Breast epithelium (tissue), 3 donors: ENCODE measurements at regions not wholly inside any gene's neighbourhood (a gene's known extent, or its start where the extent isn't known, plus 50 kb on each side); places are given as distances from the start of the nearest gene placed in this dataset.

Source experiments
- CTCF ChIP-seq, 3 donors: fragments of 450-650 bp; IDR thresholded peaks; one replicate each; pipeline ENCODE4 v1.5.1; 2016 to 2017; ENCODE audit warnings: antibody characterized with exemption in 3 of 3, mild to moderate bottlenecking in 3 of 3, moderate library complexity in 3 of 3
- POLR2A ChIP-seq: fragments of 450-650 bp; IDR thresholded peaks from one replicate; pipeline ENCODE4 v1.6.1; 2016; ENCODE audit warnings: antibody characterized with exemption, mild to moderate bottlenecking, moderate library complexity
- POLR2AphosphoS5 ChIP-seq, 3 donors: sonication (generic); formaldehyde crosslinking; IDR thresholded peaks; one replicate each; pipeline ENCODE4 v1.6.1; 2017; ENCODE audit warnings: antibody characterized with exemption in 3 of 3

GRCh38 chr10:29204070-29204800 is 84.6 kb upstream of the LYZL1 start:
- TF ChIP-seq POLR2A (no peak), CTCF (IDR thresholded peaks at IDR 0.05) (no peak), POLR2AphosphoS5 (IDR thresholded peaks at IDR 0.05) (no peak)
